Erythroblast (primary cell): ENCODE measurements at regions not wholly inside any gene's neighbourhood (a gene's known extent, or its start where the extent isn't known, plus 50 kb on each side); places are given as distances from the start of the nearest gene placed in this dataset.
"Not testable (repeated sequence)": the region's sequence is repeated elsewhere in the genome, so short reads cannot be mapped to it uniquely, and the experiment has no call there.

ENCODE experiments used
- DNase-seq, 2 experiments: peaks; one replicate each; lab custom pipeline; 2025; lab: John Stamatoyannopoulos, UW
- GATA1 ChIP-seq: IDR thresholded peaks from 2 replicates; pipeline ENCODE4 v1.6.1; 2011; ENCODE audit warnings: low read depth, mild to moderate bottlenecking, control low read depth, low read length, moderate library complexity
- POLR2A ChIP-seq: IDR thresholded peaks from 2 replicates; pipeline ENCODE4 v1.6.1; 2011; ENCODE audit warnings: mild to moderate bottlenecking, low read length

DNA sequence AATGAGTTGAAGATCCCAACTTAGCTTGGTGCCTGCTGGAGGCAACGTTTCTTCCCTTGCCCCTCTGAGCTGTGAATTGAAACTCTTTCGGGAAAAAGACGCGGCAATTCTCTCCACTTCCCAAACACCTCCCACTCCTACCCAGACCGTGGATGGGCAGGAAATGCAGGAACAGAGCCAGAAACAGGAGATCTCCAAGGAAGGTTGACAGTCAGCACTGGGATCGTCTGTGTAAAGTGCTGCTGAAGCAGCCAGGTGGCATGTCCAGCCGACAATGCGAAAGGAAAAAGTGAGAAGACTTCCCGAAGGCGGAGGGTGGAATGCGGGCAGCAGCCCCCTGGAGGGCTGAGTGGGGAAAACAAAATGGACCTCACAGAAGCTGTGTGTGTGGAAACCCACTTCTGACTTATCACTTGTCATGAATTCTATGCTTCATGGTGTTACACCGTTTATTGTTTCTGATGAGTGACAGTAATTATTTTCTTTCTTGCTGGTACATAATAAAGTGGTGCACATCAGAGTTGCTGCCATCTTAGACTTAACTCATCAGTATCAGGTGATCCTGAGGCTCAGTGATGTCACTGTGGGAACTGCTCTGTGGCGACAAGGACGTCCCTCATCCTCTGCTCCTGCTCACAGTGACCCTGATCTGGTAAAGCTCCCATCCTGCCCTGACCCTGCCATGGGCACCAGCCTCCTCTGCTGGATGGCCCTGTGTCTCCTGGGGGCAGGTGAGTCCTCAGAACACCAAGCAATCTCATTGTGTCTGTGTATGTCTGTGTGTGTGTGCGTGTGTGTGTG, 220.5 kb upstream of the PRSS1 start:
- no peak for TF ChIP-seq GATA1
- no peak for TF ChIP-seq POLR2A
- DNase-seq = no peak

DNA sequence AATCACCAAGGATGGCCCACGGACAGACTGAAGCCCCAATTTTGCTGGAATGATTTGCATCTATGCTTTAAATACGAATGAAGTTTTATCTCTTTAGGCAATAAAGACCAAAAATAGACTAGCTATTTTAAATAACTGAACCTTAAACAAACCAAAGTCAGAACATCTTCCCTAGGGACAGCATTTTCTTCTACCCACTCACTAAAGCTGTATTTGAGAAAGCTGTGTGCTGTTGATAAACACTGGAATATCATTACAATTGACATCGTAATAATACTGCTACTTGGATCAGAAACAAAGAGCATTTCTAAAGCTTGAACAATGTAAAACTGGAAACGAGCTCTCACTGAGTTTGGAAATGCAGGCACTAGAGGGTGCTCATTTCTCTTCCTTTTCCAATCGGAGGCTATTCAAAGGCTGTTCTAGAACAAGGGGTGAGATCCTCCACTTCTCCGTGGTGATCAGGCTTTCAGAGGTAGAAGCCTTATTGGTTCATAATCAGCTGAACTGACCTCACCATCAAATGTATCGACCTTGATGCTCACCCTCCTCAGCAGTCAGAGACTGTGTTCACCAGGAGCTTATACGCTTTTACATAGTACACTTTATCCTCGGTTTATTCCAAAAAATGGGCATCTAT, 225.3 kb upstream of the PRSS1 start:
- no peak for DNase-seq
- no peak for TF ChIP-seq POLR2A

DNA sequence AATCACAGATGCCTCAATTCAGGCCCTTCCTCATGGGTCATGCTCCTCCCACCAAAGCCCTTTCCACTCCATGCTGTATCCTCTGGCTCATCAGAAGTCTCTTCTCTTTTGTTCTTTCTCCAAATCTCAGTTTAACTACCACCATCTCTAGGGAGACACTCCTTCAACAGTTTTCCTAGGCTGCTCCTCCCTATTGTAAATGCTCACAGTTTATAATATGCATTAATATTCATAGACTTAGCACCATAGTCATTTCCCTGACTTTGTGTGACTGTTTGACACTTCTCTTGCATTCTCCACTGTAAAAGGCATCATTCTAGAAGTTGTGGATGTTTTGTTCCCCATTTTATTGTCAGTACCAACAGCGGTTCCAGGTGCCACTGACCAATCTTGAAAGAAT, 226.5 kb upstream of the PRSS1 start:
- TF ChIP-seq POLR2A (no peak), GATA1 (no peak)
- DNase-seq = no peak

DNA sequence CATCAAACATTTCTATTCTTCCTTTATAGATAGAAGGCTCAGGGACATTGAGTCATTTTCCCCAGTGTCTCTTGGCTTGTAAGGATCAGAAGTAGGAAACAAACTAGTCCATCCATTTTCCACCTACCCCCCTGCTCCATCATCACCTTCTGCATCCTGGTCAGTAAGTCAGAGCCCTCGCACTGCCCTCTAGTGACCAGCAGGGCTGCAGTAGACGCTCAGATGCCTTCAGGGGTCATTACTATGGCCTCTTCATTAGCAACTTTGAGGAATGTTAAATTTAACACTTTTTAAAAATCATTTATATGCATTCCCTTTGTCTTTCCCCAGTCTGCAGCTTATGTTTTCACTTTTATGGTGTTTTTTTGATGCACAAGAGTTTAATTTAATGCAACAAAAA, 228.4 kb upstream of the PRSS1 start:
- DNase-seq = peak; percentile 22 to 36

DNA sequence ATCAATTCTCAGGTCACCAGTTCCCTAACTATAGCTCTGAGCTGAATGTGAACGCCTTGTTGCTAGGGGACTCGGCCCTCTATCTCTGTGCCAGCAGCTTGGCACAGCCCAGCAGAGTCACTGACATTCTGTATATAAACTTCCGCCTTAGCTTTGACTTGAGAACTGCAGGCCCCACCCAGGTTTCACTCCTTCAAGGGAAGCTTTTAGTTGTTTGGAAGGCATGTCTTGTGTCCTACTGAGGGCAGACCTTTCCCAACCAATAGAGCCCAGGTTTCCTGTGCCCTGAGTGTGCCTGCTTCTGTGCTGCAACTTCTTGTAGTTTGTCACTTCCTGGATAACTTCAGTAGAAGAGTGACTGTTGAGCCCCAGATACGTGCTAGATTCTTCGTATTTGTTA, 228.8 kb upstream of the PRSS1 start:
- DNase-seq = not testable (repeated sequence)

DNA sequence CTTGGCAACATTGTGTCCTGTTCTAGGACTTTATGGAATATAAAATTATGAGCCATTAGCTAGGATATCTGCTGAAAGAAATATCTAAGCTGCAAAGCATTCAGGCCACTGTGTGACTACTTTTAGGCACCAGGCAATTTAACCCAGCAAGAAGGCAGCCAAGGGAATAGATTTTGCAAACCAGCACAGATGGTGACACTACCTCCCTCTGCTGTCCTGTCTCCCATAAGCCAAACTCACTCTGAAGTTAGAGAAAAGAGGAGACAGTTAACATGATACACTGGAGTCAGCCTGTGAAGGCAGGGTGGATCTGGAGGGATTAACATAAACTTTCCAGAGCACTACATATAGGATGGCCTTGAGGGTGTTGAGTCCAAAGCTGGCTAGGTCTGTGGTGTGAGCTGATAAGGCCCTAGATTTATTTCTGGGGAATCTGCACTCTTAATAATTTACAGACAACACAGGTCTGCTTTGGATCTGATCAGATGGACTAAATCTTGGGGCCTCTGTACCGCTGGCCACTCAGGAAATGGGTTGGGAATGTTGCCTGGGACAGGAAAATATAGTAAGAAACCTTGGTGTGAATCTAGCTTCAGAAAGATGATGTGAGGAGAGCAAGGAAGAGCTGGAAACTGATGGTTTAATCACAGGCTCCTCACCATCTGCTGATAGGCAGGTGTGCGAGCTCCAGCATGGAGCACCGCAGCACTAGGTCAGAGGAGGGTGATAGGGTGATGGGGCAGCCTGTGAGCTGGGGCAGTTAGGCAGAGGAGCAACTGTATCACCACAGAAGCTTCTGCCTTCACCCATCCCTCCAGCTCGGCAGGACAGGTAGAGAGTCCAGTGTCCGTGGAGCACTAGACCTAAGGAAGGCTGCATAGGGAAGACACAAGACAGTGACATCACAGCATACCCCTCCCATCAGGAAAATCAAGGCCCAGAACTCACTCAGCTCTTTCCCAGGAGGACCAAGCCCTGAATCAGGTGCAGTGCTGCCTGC, 229.9 kb upstream of the PRSS1 start:
- DNase-seq = no peak
- no peak for TF ChIP-seq GATA1
- no peak for TF ChIP-seq POLR2A

DNA sequence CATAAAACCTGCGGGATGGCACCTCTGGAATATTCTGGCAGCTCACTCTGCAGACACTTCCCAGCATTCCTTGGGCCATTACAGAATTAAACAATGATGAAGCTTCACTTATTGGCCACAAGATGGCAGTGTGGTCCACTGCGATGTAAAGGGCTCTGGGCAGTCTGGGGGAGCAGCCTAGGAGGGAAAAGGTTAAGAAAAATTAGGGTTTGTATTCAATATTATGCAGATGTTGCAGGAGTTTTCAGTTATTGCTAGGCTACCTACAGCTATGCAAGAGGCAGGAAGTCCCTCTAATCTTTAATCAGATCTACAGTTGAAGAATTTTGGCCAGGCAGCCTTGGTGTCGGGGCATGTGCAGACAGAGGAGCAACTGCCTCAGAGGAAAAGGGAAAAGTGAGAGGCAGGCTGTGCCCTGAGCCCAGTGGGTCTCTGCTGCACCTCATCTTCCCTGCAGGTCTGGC, 233.2 kb upstream of the PRSS1 start:
- peak; percentile 75 to 85 for DNase-seq
- TF ChIP-seq GATA1 (no peak), POLR2A (no peak)

DNA sequence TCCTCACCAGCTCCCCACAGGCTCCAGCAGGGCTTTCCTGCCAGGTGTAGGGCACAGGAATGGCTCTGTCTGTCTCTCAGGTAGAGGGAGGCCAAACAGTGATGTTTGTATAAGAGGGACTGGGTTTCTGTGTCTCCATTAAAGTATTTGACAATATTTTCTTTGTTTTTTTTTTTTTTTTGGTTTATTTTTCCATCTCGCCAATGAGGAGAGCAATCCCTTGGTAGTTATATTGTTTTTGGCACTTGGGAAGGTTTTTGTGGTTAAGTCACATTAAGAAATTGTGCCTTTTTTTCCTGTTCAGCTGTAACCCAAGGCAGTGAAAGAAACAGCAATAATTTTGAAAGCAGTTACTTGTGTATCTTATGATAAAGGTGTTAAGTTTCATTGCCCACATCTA, 234.6 kb upstream of the PRSS1 start:
- not testable (repeated sequence) for DNase-seq

DNA sequence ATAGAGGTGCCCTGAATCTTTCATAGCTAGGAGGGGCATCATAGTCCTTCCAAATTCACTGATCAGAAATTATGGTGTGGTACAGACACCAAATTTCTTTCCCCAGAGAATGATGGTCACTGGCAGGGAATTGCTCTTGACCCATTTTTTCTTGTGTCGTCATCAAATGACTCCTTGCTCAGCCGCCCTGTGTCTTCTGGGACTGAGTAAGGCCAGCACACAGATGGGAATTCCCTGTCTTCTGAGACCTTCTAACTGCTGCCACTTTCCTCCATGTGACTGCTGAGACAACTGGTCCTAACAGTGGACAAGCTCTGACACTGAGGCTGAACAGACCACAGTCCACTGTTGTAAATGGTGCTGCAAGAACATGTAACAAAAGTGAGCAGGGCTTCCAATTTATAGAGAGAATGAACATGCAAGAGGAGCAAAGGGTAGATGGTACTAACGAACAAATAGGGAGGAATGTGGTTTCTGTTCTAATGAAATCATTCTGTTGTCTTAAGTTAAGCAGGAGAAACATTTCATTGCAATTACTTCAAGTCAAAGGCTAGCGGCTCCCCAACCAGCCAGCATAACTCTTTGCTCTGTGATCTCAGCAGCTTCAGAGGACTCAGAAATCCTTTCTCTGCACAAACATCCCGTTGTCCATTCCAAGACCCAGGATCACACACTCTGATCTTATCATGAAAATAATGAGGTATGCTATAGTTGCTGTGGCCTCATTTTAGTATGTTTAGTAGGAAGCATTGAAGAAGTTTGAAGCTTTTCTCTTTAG, 235.9 kb upstream of the PRSS1 start:
- no peak for DNase-seq
- TF ChIP-seq GATA1 (no peak), POLR2A (no peak)

DNA sequence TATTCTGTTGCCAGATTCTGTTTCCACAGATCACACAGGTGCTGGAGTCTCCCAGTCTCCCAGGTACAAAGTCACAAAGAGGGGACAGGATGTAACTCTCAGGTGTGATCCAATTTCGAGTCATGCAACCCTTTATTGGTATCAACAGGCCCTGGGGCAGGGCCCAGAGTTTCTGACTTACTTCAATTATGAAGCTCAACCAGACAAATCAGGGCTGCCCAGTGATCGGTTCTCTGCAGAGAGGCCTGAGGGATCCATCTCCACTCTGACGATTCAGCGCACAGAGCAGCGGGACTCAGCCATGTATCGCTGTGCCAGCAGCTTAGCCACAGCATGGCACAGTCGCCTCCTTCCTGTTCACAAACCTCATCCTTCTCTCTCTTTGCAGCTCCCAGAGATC, 237.5 kb upstream of the PRSS1 start:
- TF ChIP-seq GATA1 = no peak
- no peak for TF ChIP-seq POLR2A
- DNase-seq = no peak

DNA sequence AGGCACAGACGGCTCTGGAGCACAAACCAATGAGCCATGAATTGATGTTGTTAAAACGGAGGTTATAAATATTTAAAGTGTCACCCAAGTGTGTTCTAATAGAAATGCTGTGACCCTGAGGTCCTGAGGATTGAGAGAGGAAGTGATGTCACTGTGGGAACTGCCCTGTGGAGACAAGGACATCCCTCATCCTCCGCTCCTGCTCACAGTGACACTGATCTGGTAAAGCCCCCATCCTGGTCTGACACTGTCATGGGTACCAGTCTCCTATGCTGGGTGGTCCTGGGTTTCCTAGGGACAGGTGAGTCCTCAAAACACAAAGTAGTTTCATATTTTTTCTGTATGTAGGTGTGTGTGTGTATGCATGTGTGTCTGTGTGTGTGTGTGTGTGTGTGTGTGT, 237.9 kb upstream of the PRSS1 start:
- no peak for TF ChIP-seq GATA1
- no peak for TF ChIP-seq POLR2A
- no peak for DNase-seq

DNA sequence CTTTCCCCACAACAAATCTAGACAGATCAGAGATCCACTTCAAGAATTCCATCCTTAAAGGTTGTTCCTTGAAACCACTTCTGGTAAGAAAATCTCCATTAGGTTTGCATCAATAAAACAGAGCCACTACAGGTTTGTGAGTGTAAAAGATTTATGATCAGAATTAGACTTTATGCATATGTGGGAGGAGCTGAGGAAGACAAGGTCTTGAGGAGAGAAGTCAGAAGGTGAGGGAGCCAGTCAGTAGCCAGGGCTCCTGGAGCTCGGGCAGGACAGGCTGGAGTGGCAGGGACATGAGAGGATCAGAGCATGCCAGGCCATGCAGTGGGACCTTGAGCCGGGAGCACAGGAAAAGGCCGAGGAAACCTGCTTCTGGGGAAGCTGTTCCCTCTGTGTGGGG, 240.0 kb upstream of the PRSS1 start:
- not testable (repeated sequence) for DNase-seq

DNA sequence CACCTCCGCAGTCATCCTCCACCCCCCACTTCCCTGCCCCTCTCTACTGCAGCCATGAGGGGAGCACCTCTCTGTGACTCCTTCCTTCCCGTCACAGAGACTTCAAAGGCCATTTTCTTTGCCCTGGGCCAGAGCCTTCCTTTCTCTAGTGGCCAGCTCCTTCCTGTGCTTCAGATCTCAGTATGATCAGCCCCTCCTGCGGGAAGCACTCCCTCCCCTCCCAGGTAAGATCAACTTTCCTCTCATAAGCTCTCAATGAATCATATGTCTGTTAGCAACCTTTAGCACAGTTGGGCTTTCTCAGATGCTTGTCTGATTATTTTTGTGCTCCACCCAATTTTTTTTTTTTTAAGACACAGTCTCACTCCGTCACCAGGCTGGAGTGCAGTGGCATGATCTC, 241.0 kb upstream of the PRSS1 start:
- peak; percentile 7 to 22 for DNase-seq
- TF ChIP-seq GATA1 = no peak
- no peak for TF ChIP-seq POLR2A

DNA sequence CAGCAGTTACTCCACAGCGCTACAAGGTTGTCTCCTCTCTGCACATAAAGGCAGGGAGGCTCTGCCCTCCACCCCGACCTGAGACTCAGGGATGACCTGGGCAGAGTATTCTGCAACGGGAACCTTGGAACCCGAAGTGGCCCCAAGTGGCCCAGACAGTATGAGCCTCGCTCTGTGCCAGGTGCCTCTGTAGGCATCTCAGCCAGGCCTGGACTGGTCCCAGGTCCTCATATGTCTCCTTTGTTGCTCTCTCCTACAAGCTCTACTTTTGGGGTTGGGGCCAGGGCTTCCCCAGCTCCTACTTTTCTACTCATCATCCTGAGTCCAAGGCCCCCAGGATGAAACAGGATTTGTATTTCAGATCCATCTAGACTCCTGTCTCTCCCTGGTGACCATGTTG, 241.5 kb upstream of the PRSS1 start:
- no peak for TF ChIP-seq POLR2A
- TF ChIP-seq GATA1 = no peak
- no peak for DNase-seq

DNA sequence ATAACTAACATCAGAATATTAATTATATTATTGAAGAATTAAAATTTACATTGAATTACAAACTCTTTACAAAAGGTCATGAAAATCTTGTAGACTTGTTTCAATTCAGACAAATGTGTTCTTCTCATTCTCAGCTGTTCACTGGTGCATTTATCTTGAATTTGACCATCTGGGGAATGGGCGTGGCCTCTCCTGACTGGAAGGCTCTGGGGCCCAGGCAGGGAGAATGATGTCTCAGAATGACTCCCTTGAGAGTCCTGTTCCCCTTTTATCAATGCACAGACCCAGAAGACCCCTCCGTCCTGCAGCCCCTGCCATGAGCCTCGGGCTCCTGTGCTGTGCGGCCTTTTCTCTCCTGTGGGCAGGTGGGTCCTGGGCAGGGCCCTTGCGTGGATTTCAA, 242.2 kb upstream of the PRSS1 start:
- DNase-seq = peak; percentile 20 to 25
